ENCODE measurements at regions not wholly inside any gene's neighbourhood (a gene's known extent, or its start where the extent isn't known, plus 50 kb on each side); places are given as distances from the start of the nearest gene placed in this dataset.

- Mint-ChIP-seq H3K36me3 (ENCODE audit: low read depth) (no peaks in the 10 kb centered on the region), H3K27me3 (ENCODE audit: low read depth) (peaks cover 4% of the 10 kb centered on the region), H3K4me3 (no peak overlapping the region), H3K27ac (ENCODE audit: unreplicated experiment) (no peak overlapping the region), H3K4me1 (no peaks in the 10 kb centered on the region), H3K9me3 (peaks cover 3% of the 10 kb centered on the region)
- no peak for DNase-seq (ENCODE audit: low read depth, low spot score)
- TF ChIP-seq CTCF (conservative IDR thresholded peaks at IDR 0.05), result no peak
Observed at GRCh38 chr3:132818251-132818650, 96.0 kb upstream of the NPHP3 start.

GRCh38 chr3:132817646-132818177 is 95.5 kb upstream of the NPHP3 start:
- no peak overlapping the region for H3K4me3 Mint-ChIP-seq
- peaks cover 4% of the 10 kb centered on the region for H3K27me3 Mint-ChIP-seq (ENCODE audit: low read depth)
- no peak for DNase-seq (ENCODE audit: low read depth, low spot score)
- H3K36me3 Mint-ChIP-seq (ENCODE audit: low read depth), result no peaks in the 10 kb centered on the region
- H3K9me3 Mint-ChIP-seq, result peaks cover 3% of the 10 kb centered on the region
- no peak for TF ChIP-seq CTCF (conservative IDR thresholded peaks at IDR 0.05)
- no peak overlapping the region for H3K27ac Mint-ChIP-seq (ENCODE audit: unreplicated experiment)
- no peaks in the 10 kb centered on the region for H3K4me1 Mint-ChIP-seq

- H3K4me3 Mint-ChIP-seq, result no peak overlapping the region
- H3K27me3 Mint-ChIP-seq (ENCODE audit: low read depth), result no peaks in the 10 kb centered on the region
- no peak overlapping the region for H3K27ac Mint-ChIP-seq (ENCODE audit: unreplicated experiment)
- H3K36me3 Mint-ChIP-seq (ENCODE audit: low read depth), result no peaks in the 10 kb centered on the region
- no peak for DNase-seq (ENCODE audit: low read depth, low spot score)
- H3K9me3 Mint-ChIP-seq, result no peaks in the 10 kb centered on the region
- H3K4me1 Mint-ChIP-seq, result no peaks in the 10 kb centered on the region
- TF ChIP-seq CTCF (conservative IDR thresholded peaks at IDR 0.05), result no peak
Observed at GRCh38 chr3:132805071-132805470, 82.9 kb upstream of the NPHP3 start.

- no peak for TF ChIP-seq CTCF (conservative IDR thresholded peaks at IDR 0.05)
- Mint-ChIP-seq H3K4me3 (no peak overlapping the region), H3K27ac (ENCODE audit: unreplicated experiment) (no peak overlapping the region), H3K27me3 (ENCODE audit: low read depth) (no peaks in the 10 kb centered on the region), H3K36me3 (ENCODE audit: low read depth) (no peaks in the 10 kb centered on the region), H3K4me1 (no peaks in the 10 kb centered on the region), H3K9me3 (no peaks in the 10 kb centered on the region)
- no peak for DNase-seq (ENCODE audit: low read depth, low spot score)
Observed at GRCh38 chr3:132804498-132804897, 82.3 kb upstream of the NPHP3 start.

GRCh38 chr3:132803889-132804288 is 81.7 kb upstream of the NPHP3 start:
- Mint-ChIP-seq H3K27me3 (ENCODE audit: low read depth) (no peaks in the 10 kb centered on the region), H3K9me3 (no peaks in the 10 kb centered on the region), H3K36me3 (ENCODE audit: low read depth) (no peaks in the 10 kb centered on the region), H3K27ac (ENCODE audit: unreplicated experiment) (no peak overlapping the region), H3K4me1 (no peaks in the 10 kb centered on the region), H3K4me3 (no peak overlapping the region)
- DNase-seq (ENCODE audit: low read depth, low spot score), result no peak
- peak; percentile 12 for TF ChIP-seq CTCF (conservative IDR thresholded peaks at IDR 0.05)

GRCh38 chr3:132800958-132801357 is 78.7 kb upstream of the NPHP3 start:
- TF ChIP-seq CTCF (conservative IDR thresholded peaks at IDR 0.05), result no peak
- no peaks in the 10 kb centered on the region for H3K4me1 Mint-ChIP-seq
- no peak overlapping the region for H3K27ac Mint-ChIP-seq (ENCODE audit: unreplicated experiment)
- H3K27me3 Mint-ChIP-seq (ENCODE audit: low read depth), result no peaks in the 10 kb centered on the region
- H3K36me3 Mint-ChIP-seq (ENCODE audit: low read depth), result no peaks in the 10 kb centered on the region
- no peaks in the 10 kb centered on the region for H3K9me3 Mint-ChIP-seq
- H3K4me3 Mint-ChIP-seq, result no peak overlapping the region
- DNase-seq (ENCODE audit: low read depth, low spot score), result no peak

Data from neural crest cell (in vitro differentiated cells).